ENCODE measurements at regions not wholly inside any gene's neighbourhood (a gene's known extent, or its start where the extent isn't known, plus 50 kb on each side); places are given as distances from the start of the nearest gene placed in this dataset.

- TF ChIP-seq ZNF609 (CRISPR knock-in tag; IDR thresholded peaks at IDR 0.05; ENCODE audit: borderline replicate concordance) (no peak), STAT5A (IDR thresholded peaks at IDR 0.05; ENCODE audit: borderline replicate concordance, low read length) (no peak), KHSRP (IDR thresholded peaks at IDR 0.05) (no peak), TAF7 (tag; IDR thresholded peaks at IDR 0.05) (no peak), IRF1 (CRISPR knock-in tag; IDR thresholded peaks at IDR 0.05; ENCODE audit: borderline replicate concordance) (no peak)
Measured at GRCh38 chr2:8422450-8422800, 259.4 kb upstream of the ID2 start (continued).

Measured in K562 (cell line).